IMR-90 (cell line): ENCODE measurements at regions not wholly inside any gene's neighbourhood (a gene's known extent, or its start where the extent isn't known, plus 50 kb on each side); places are given as distances from the start of the nearest gene placed in this dataset.

ENCODE experiments used
- ATAC-seq: fragments of 200-7000 bp; cut with Tn5 transposase; 2 replicates; pipeline ENCODE4 v1.9.1; 2020; ENCODE audit warnings: low read depth, mild to moderate bottlenecking, moderate library complexity
- BruUV-seq: library from RNA; stranded (reverse); fragments of 400-500 nt; replicated peaks from 2 replicates; lab custom pipeline; 2021; lab: Mats Ljungman, UMichigan
- CTCF ChIA-PET: fragments of 300-600 bp; formaldehyde crosslinking; extraction: SDS; loops from one replicate; lab custom pipeline; 2021; ENCODE audit warnings: antibody characterized with exemption; lab: Yijun Ruan, JAX
- POLR2A ChIA-PET: fragments of 300-600 bp; sonication (Branson Sonifier 250); formaldehyde crosslinking; loops from one replicate; lab custom pipeline; 2022; ENCODE audit warnings: antibody characterized with exemption; ENCODE audit not compliant: unreplicated experiment; lab: Charles Lee
- DNase-seq: peaks from one replicate; pipeline ENCODE4 v3.0.0; 2013
- H2AFZ ChIP-seq: replicated peaks from 2 replicates; pipeline ENCODE3; 2013; ENCODE audit warnings: low read length, mild to moderate bottlenecking; ENCODE audit not compliant: poor library complexity
- H2AK5ac ChIP-seq: 2 replicates; pipeline ENCODE4 v1.6.1; 2013; ENCODE audit warnings: low read depth, low read length, inconsistent platforms
- H2AK9ac ChIP-seq: replicated peaks from 2 replicates; pipeline ENCODE3; 2013; ENCODE audit warnings: mild to moderate bottlenecking, low read depth, low read length, moderate library complexity; ENCODE audit not compliant: poor library complexity
- H2BK120ac ChIP-seq: 2 replicates; pipeline ENCODE4 v1.6.1; 2013; ENCODE audit warnings: low read depth, low read length, inconsistent platforms
- H2BK15ac ChIP-seq: 3 replicates; pipeline ENCODE4 v1.6.1; 2013; ENCODE audit warnings: low read depth, low read length, inconsistent platforms
- H2BK20ac ChIP-seq: 2 replicates; pipeline ENCODE4 v1.6.1; 2013; ENCODE audit warnings: low read depth, mild to moderate bottlenecking, inconsistent platforms, low read length, moderate library complexity
- H2BK5ac ChIP-seq: 2 replicates; pipeline ENCODE4 v1.6.1; 2013; ENCODE audit warnings: mild to moderate bottlenecking, low read depth, low read length, inconsistent platforms; ENCODE audit not compliant: poor library complexity, severe bottlenecking
- H3K14ac ChIP-seq: replicated peaks from 2 replicates; pipeline ENCODE4 v1.6.1; 2013; ENCODE audit warnings: low read depth, low read length, inconsistent platforms
- H3K18ac ChIP-seq: 2 replicates; pipeline ENCODE4 v1.6.1; 2013; ENCODE audit warnings: low read depth, low read length, control low read depth
- H3K23ac ChIP-seq: 2 replicates; pipeline ENCODE4 v1.6.1; 2013; ENCODE audit warnings: low read depth, low read length, inconsistent platforms
- H3K27ac ChIP-seq: 2 replicates; pipeline ENCODE4 v1.5.1; 2013; ENCODE audit warnings: mild to moderate bottlenecking, control low read depth, low read length; ENCODE audit not compliant: insufficient read depth
- H3K27me3 ChIP-seq: 2 replicates; pipeline ENCODE4 v1.6.1; 2013; ENCODE audit warnings: low read length; ENCODE audit not compliant: control insufficient read depth, insufficient read depth
- H3K36me3 ChIP-seq: 2 replicates; pipeline ENCODE4 v1.6.1; 2013; ENCODE audit warnings: low read length, mixed read lengths; ENCODE audit not compliant: control insufficient read depth, insufficient read depth
- H3K4ac ChIP-seq: 2 replicates; pipeline ENCODE4 v1.6.1; 2013; ENCODE audit warnings: low read depth, low read length, inconsistent platforms
- H3K4me1 ChIP-seq: 2 replicates; pipeline ENCODE4 v1.6.1; 2013; ENCODE audit warnings: low read length, mixed read lengths; ENCODE audit not compliant: control insufficient read depth, insufficient read depth
- H3K4me2 ChIP-seq: 2 replicates; pipeline ENCODE4 v1.6.1; 2013; ENCODE audit warnings: low read depth, mild to moderate bottlenecking, control low read depth, low read length, moderate library complexity
- H3K4me3 ChIP-seq: 2 replicates; pipeline ENCODE4 v1.5.1; 2013; ENCODE audit warnings: low read depth, mild to moderate bottlenecking, control low read depth, low read length, moderate library complexity; ENCODE audit not compliant: insufficient read depth
- H3K56ac ChIP-seq: 2 replicates; pipeline ENCODE4 v1.6.1; 2013; ENCODE audit warnings: low read length, inconsistent platforms; ENCODE audit not compliant: insufficient read depth; ENCODE audit errors: extremely low read depth
- H3K79me1 ChIP-seq, 2 experiments: 2 replicates each; pipeline ENCODE4 v1.6.1; 2013; ENCODE audit warnings: low read length in 2 of 2, inconsistent platforms in 1 of 2, low read depth in 1 of 2
- H3K9ac ChIP-seq: 2 replicates; pipeline ENCODE4 v1.6.1; 2013; ENCODE audit warnings: low read depth, low read length, control low read depth
- H3K9me1 ChIP-seq: 2 replicates; pipeline ENCODE4 v1.6.1; 2013; ENCODE audit warnings: low read length, inconsistent platforms; ENCODE audit not compliant: insufficient read depth
- H3K9me3 ChIP-seq: 2 replicates; pipeline ENCODE4 v1.6.1; 2013; ENCODE audit warnings: low read length; ENCODE audit not compliant: control insufficient read depth, insufficient read depth
- H4K20me1 ChIP-seq: 2 replicates; pipeline ENCODE4 v1.6.1; 2013; ENCODE audit warnings: low read length, inconsistent platforms; ENCODE audit not compliant: insufficient read depth
- H4K5ac ChIP-seq: 2 replicates; pipeline ENCODE4 v1.6.1; 2013; ENCODE audit warnings: mild to moderate bottlenecking, low read depth, low read length, control low read depth
- H4K8ac ChIP-seq, 2 experiments: 2 replicates each; pipeline ENCODE4 v1.6.1; 2013; ENCODE audit warnings: low read depth in 2 of 2, low read length in 2 of 2, control low read depth in 1 of 2, inconsistent platforms in 1 of 2
- H4K91ac ChIP-seq: 2 replicates; pipeline ENCODE4 v1.6.1; 2013; ENCODE audit warnings: low read depth, low read length, inconsistent platforms; ENCODE audit not compliant: insufficient read depth
- MAFK ChIP-seq: IDR thresholded peaks from 2 replicates; pipeline ENCODE4 v1.6.1; 2012; ENCODE audit warnings: low read depth, low read length, improper control_type of control experiment
- MXI1 ChIP-seq: IDR thresholded peaks from 2 replicates; pipeline ENCODE4 v1.6.1; 2012; ENCODE audit warnings: low read depth, mild to moderate bottlenecking, low read length, moderate library complexity, borderline replicate concordance
- POLR2A ChIP-seq: IDR thresholded peaks from 2 replicates; pipeline ENCODE4 v1.6.1; 2012; ENCODE audit warnings: mild to moderate bottlenecking, low read depth, low read length
- RAD21 ChIP-seq: IDR thresholded peaks from 2 replicates; pipeline ENCODE4 v1.6.1; 2012; ENCODE audit warnings: low read length, improper control_type of control experiment
- WGBS, 2 experiments: methylation state at CpG; one replicate each; pipeline versions ENCODE4 v1.1.5 to v1.1.7; 2013; ENCODE audit warnings: missing lambda C conversion rate in 2 of 2; ENCODE audit not compliant: insufficient read length in 1 of 2; ENCODE audit errors: extremely low coverage in 2 of 2; 5-methylcytosine and 5-hydroxymethylcytosine counted together
- dilution Hi-C: fragments of 300-500 bp; cut with HindIII; formaldehyde crosslinking; loops from one replicate; pipeline ENCODE4 v1.14.3; 2018; ENCODE audit warnings: low sequenced_read_pairs; ENCODE audit not compliant: unreplicated experiment
- in situ Hi-C: fragments of 300-500 bp; cut with MboI; formaldehyde crosslinking; loops from 3 replicates; pipeline ENCODE4 v1.14.3; 2019; ENCODE audit warnings: low sequenced_read_pairs, inconsistent platforms, mixed read lengths
- intact Hi-C: fragments of 100-400 bp; cut with micrococcal nuclease; formaldehyde crosslinking; loops from 2 replicates; pipeline ENCODE4 v1.10.0; 2022
- TF ChIP-seq, protein P1 (sequence below): fragments of 150-350 bp; IDR thresholded peaks from 2 replicates; pipeline ENCODE4 v1.6.1; 2017; ENCODE audit warnings: mild to moderate bottlenecking, antibody characterized with exemption, low read length, low read depth
- TF ChIP-seq, protein P2 (sequence below): conservative IDR thresholded peaks from 2 replicates; pipeline ENCODE4 v1.5.1; 2012; ENCODE audit warnings: mild to moderate bottlenecking, low read depth, low read length, improper control_type of control experiment
- TF ChIP-seq, protein P3 (sequence below): fragments of 150-350 bp; IDR thresholded peaks from 2 replicates; pipeline ENCODE4 v1.6.1; 2016; ENCODE audit warnings: low read depth, mild to moderate bottlenecking, low read length, moderate library complexity, borderline replicate concordance

DNA sequence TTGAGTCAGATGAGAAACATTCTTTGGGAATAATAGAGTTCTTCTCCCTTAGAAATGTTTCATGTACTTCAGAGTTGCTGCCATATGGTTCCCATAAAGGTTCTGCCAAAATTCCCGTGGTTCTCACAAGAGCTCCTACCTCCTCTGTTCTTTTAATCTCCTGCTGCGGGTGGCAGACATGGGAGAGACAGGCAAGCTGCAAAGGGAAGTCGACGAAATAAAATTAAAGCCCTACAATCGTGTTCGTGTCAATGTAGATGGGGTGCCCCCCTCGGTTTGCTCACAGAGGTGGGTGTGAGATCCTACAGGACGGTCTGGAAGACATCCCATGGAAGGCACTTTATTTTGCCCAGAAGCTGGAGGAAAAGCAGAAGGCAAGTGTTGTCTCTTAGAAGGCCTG lies 276.0 kb downstream of the RWDD3 start:
- H2BK5ac ChIP-seq = no peak overlapping the region
- H4K5ac ChIP-seq = no peak overlapping the region
- dilution Hi-C loops = no loop called here
- H4K8ac ChIP-seq = no peak overlapping the region
- no peaks in the 10 kb centered on the region for H3K27me3 ChIP-seq
- H2BK120ac ChIP-seq = no peak overlapping the region
- H3K4me3 ChIP-seq = no peak overlapping the region
- H2AK9ac ChIP-seq = no peak overlapping the region
- no peak for TF ChIP-seq POLR2A
- TF ChIP-seq, protein P1, sequence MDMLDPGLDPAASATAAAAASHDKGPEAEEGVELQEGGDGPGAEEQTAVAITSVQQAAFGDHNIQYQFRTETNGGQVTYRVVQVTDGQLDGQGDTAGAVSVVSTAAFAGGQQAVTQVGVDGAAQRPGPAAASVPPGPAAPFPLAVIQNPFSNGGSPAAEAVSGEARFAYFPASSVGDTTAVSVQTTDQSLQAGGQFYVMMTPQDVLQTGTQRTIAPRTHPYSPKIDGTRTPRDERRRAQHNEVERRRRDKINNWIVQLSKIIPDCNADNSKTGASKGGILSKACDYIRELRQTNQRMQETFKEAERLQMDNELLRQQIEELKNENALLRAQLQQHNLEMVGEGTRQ = no peak
- no peak for TF ChIP-seq MAFK
- TF ChIP-seq MXI1 = no peak
- TF ChIP-seq, protein P2, sequence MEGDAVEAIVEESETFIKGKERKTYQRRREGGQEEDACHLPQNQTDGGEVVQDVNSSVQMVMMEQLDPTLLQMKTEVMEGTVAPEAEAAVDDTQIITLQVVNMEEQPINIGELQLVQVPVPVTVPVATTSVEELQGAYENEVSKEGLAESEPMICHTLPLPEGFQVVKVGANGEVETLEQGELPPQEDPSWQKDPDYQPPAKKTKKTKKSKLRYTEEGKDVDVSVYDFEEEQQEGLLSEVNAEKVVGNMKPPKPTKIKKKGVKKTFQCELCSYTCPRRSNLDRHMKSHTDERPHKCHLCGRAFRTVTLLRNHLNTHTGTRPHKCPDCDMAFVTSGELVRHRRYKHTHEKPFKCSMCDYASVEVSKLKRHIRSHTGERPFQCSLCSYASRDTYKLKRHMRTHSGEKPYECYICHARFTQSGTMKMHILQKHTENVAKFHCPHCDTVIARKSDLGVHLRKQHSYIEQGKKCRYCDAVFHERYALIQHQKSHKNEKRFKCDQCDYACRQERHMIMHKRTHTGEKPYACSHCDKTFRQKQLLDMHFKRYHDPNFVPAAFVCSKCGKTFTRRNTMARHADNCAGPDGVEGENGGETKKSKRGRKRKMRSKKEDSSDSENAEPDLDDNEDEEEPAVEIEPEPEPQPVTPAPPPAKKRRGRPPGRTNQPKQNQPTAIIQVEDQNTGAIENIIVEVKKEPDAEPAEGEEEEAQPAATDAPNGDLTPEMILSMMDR = no peak
- no peak for TF ChIP-seq RAD21
- TF ChIP-seq, protein P3, sequence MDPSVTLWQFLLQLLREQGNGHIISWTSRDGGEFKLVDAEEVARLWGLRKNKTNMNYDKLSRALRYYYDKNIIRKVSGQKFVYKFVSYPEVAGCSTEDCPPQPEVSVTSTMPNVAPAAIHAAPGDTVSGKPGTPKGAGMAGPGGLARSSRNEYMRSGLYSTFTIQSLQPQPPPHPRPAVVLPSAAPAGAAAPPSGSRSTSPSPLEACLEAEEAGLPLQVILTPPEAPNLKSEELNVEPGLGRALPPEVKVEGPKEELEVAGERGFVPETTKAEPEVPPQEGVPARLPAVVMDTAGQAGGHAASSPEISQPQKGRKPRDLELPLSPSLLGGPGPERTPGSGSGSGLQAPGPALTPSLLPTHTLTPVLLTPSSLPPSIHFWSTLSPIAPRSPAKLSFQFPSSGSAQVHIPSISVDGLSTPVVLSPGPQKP = no peak
- no peaks in the 10 kb centered on the region for H3K4me1 ChIP-seq
- no peak overlapping the region for H3K56ac ChIP-seq
- H3K4me2 ChIP-seq = no peak overlapping the region
- H3K36me3 ChIP-seq = no peaks in the 10 kb centered on the region
- H2AFZ ChIP-seq = no peak overlapping the region
- no peak overlapping the region for H4K91ac ChIP-seq
- no peaks in the 10 kb centered on the region for H3K9me1 ChIP-seq
- no peak overlapping the region for H3K27ac ChIP-seq
- intact Hi-C loops = no loop called here
- H3K9ac ChIP-seq = no peak overlapping the region
- no peak overlapping the region for H3K18ac ChIP-seq
- no TSS peak for BruUV-seq
- no peaks in the 10 kb centered on the region for H3K9me3 ChIP-seq
- no peak for DNase-seq
- H2AK5ac ChIP-seq = no peak overlapping the region
- ATAC-seq = no peak
- ChIA-PET CTCF (no interaction called here), POLR2A (no interaction called here)
- no peaks in the 10 kb centered on the region for H4K20me1 ChIP-seq
- in situ Hi-C loops = no loop called here
- H3K23ac ChIP-seq = no peak overlapping the region
- H2BK20ac ChIP-seq = no peak overlapping the region
- no peak overlapping the region for H2BK15ac ChIP-seq
- H3K14ac ChIP-seq = no peak overlapping the region
- no CpG with 5 or more reads among the region's 8 CpGs for WGBS, 2 experiments
- no peak overlapping the region for H3K4ac ChIP-seq
- no peaks in the 10 kb centered on the region for H3K79me1 ChIP-seq
